DOHH2 (cell line): ENCODE measurements at regions not wholly inside any gene's neighbourhood (a gene's known extent, or its start where the extent isn't known, plus 50 kb on each side); places are given as distances from the start of the nearest gene placed in this dataset.

Experiments
- CTCF ChIP-seq: fragments of 200-600 bp; sonication (generic); IDR thresholded peaks from one replicate; pipeline ENCODE4 v1.5.1; 2014; ENCODE audit warnings: antibody characterized with exemption, mild to moderate bottlenecking, low read depth, low read length; ENCODE audit not compliant: poor library complexity, severe bottlenecking
- EZH2phosphoT487 ChIP-seq: fragments of 200-600 bp; sonication (generic); IDR thresholded peaks from 2 replicates; pipeline ENCODE4 v1.6.1; 2017; ENCODE audit warnings: borderline replicate concordance, mild to moderate bottlenecking, antibody characterized with exemption, low read length, moderate library complexity, mixed read lengths

- TF ChIP-seq CTCF (no peak), EZH2phosphoT487 (no peak)
These were observed 124.7 kb upstream of the BMAL1 start for GRCh38 chr11:13152736-13153541.
